T47D (cell line): ENCODE measurements at regions not wholly inside any gene's neighbourhood (a gene's known extent, or its start where the extent isn't known, plus 50 kb on each side); places are given as distances from the start of the nearest gene placed in this dataset.

Experiments used
- DNase-seq, 2 experiments: peaks; one replicate each; pipeline versions ENCODE4 v3.0.0 to v3.0.0-alpha.2; 2011 to 2012; ENCODE audit warnings: low read depth in 1 of 2, low spot score in 1 of 2
- JUND ChIP-seq: IDR thresholded peaks from 2 replicates; pipeline ENCODE4 v1.6.1; 2012; ENCODE audit warnings: low read depth
- in situ Hi-C: cut with HindIII; loops from 2 replicates; pipeline ENCODE4 v1.10.0; 2016; ENCODE audit warnings: low sequenced_read_pairs, low pct_unique_long_range_greater_than_20kb

- DNase-seq = peak; percentile 66 to 98
- TF ChIP-seq JUND = peak; percentile 68
- in situ Hi-C loops = no loop called here
These were observed 88.6 kb downstream of the RIPK4 start for GRCh38 chr21:41678016-41678923.

DNA sequence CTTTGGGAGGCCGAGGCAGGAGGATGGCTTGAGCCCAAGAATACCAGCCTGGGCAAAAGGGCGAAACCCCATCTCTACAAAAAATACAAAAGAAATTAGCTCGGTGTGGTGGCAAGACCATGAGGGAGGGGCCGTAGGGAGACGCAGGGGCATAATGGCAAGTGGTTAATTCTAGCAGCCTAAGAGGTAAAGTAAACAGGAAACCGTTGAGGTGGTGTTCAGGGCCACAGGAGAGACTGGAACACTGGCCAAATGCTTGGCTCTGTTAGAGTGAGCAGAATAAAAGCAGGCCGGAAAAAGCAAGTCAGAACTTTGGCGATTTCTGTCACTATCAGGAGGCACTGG lies 89.2 kb downstream of the RIPK4 start:
- DNase-seq = no peak
- no peak for TF ChIP-seq JUND
- in situ Hi-C loops = no loop called here

DNA sequence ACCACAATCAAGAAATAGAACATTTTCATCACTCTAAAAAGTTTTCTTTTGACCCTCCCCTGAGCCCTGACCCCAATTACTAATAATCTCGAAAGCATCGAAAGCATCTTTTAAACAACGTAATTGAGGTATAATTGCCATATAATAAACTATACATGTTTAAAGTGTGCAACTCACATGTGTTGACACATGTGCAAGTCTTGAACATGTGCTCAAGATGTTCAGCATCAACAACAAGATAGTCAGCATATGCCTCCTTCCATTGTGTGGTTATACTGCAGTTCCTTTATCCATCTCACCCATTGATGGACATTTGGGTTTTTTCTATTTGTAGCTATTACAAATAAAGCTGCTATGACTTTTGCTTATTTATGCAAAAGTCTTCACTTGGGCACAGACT lies 90.7 kb downstream of the RIPK4 start:
- in situ Hi-C loops = no loop called here
- no peak for TF ChIP-seq JUND
- DNase-seq = no peak

- in situ Hi-C loops = no loop called here
- no peak for TF ChIP-seq JUND
- DNase-seq = no peak
These were observed 91.3 kb downstream of the RIPK4 start for GRCh38 chr21:41675574-41675973.

DNA sequence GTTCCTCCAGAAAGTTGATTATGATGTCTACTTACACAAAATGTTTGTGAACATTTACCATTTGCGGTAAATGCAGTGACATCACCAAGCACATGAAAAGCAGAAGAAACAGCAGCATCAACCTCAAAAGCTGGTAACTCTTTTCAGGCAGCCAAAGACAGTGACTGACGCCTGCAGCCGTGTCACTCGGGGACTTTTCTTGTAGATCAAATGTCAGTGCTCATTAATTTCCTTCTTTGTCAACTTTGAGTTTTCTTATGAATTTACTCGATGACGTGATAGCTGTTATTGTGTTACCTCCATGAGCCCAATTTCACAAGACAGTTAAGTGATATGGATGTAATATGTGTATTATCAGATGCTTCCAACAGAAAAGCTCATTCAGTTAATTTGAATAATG lies 92.5 kb downstream of the RIPK4 start:
- no peak for TF ChIP-seq JUND
- no peak for DNase-seq
- in situ Hi-C loops = no loop called here

DNA sequence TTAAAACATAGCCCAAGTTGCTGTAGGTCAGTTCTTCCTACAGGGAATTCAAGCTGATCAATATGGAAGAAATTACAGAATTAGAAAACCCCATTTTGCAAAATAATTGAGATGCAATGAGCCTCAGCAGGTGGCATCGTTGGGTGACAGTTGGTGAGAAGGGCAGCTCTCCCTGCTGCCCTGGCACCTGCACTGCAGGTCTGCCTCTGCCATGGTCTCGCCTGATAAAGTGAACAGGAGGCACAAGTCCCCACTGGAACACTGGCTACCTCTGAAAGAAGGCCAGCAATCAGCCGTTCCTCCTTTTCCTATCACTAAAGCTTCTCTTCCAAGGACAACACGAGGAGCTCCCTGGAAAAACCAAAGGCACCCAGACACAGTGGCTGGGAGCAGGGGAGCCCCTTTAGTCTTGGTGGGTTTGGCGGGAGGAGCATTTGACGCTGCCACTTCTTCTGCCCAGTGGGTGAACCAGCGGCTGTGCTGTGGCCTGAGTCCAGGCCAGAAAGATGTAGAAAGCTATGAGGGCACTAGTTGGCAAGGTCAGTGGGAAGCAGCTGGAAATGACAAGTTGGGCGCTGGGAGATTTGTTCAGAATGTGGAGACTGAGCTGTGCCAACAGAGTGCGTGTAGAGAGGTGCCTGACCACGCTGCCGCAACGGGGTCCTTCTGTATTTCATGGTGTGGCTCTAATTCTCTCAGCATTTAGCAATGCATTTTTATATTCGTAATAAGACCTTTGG lies 93.1 kb downstream of the RIPK4 start:
- in situ Hi-C loops = no loop called here
- no peak for TF ChIP-seq JUND
- no peak for DNase-seq

- TF ChIP-seq JUND = no peak
- in situ Hi-C loops = no loop called here
- no peak for DNase-seq
These were observed 93.8 kb downstream of the RIPK4 start for GRCh38 chr21:41673071-41673470.

- in situ Hi-C loops = no loop called here
- DNase-seq = no peak
- TF ChIP-seq JUND = no peak
These were observed 94.3 kb downstream of the RIPK4 start for GRCh38 chr21:41672543-41672915.

DNA sequence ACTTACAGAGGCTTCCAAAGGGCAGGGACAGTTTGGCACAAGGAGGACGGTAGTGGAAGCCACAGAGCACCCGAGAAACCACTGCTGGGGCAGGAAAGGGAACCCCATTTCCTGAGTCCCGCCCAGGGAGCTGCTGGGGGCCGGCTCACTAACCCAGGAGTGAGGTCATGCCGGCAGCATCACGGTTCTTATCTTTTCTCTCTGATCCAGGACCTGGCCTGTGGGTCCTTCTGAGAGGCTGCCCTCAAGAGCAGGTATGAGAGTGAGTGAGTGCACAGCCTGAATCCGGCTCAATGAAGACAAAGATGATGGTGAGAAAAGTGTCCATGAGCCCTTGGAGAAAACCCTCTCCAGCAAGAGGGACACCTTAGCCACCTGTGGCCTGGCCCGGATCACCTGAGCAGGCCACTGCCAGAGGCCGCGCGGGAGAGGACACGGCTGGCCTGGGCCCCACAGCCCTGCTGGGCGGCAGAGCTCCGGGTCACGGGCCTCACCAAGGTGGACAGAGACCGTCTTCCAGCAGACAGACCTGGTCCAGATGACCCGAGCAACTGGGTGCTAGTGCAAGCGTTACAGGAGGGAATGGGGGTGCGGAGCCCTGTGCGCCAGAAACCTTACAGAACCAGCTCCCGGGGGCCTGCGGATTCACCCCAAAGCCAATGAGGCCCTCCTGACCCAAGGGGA lies 94.9 kb downstream of the RIPK4 start:
- TF ChIP-seq JUND = no peak
- DNase-seq = no peak
- in situ Hi-C loops = no loop called here

DNA sequence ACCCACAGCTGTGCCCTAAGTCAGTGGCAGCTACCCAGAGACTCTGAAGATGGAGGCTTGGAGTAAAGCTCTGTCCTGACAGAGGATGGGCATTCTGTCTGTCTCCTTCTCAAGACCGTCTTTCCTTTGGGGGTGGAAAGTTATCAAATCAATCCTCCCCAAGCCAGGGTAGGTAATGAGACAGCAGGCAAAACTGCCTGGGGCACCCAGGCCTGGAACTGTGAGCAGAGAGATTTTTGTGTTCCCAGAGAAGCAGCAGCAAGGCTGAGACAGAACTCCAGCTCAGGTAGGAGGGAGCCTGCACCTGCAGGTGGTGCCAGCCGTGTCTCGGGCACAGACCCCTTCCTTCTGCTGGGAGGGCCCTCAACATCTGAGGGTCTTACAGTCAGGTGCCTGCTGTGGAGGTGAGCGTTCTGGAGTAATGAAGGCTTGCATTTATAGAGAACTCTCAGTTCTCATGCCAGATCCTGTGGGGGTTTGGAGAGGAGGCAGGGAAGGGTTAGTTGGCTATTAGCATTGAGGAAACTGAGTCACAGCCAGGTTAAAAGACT lies 95.6 kb downstream of the RIPK4 start:
- DNase-seq = no peak
- in situ Hi-C loops = no loop called here
- TF ChIP-seq JUND = no peak

- no peak for DNase-seq
- TF ChIP-seq JUND = no peak
- in situ Hi-C loops = no loop called here
These were observed 96.6 kb downstream of the RIPK4 start for GRCh38 chr21:41670056-41670805.

- DNase-seq = no peak
- in situ Hi-C loops = no loop called here
- no peak for TF ChIP-seq JUND
These were observed 97.4 kb downstream of the RIPK4 start for GRCh38 chr21:41669533-41669830.
